Kidney (tissue), 13 donors: ENCODE measurements at regions not wholly inside any gene's neighbourhood (a gene's known extent, or its start where the extent isn't known, plus 50 kb on each side); places are given as distances from the start of the nearest gene placed in this dataset.

Experiments
- DNase-seq, 5 donors: peaks; one replicate each; pipeline ENCODE4 v3.0.0-alpha.2; 2013 to 2020
- FAIRE-seq: peaks from 2 replicates; lab custom pipeline; 2012; peaks lifted over from hg19 to GRCh38; lab: Jason Lieb, UNC
- H3K27ac ChIP-seq, 2 donors: one replicate each; pipeline ENCODE4 v1.7.0; 2013; ENCODE audit warnings: low read depth in 2 of 2, low read length in 2 of 2, inconsistent platforms in 1 of 2
- H3K27me3 ChIP-seq: one replicate; pipeline ENCODE4 v1.7.1; 2013; ENCODE audit warnings: low read length, inconsistent platforms; ENCODE audit not compliant: control insufficient read depth, insufficient read depth
- H3K36me3 ChIP-seq, 3 donors: one replicate each; pipeline versions ENCODE4 v1.7.0 to v1.7.1; 2013; ENCODE audit warnings: low read length in 3 of 3, control low read depth in 1 of 3, inconsistent platforms in 1 of 3; ENCODE audit not compliant: insufficient read depth in 3 of 3, control insufficient read depth in 2 of 3
- H3K4me1 ChIP-seq, 3 donors: one replicate each; pipeline versions ENCODE4 v1.7.0 to v1.7.1; 2013; ENCODE audit warnings: low read length in 3 of 3, inconsistent platforms in 1 of 3, low read depth in 1 of 3; ENCODE audit not compliant: control insufficient read depth in 2 of 3, insufficient read depth in 2 of 3
- H3K4me3 ChIP-seq, 3 donors: one replicate each; pipeline versions ENCODE4 v1.7.0 to v1.8.1; 2013; ENCODE audit warnings: low read length in 3 of 3, control low read depth in 1 of 3, inconsistent platforms in 1 of 3
- H3K9ac ChIP-seq, 3 donors: one replicate each; pipeline versions ENCODE4 v1.7.0 to v1.7.1; 2013; ENCODE audit warnings: low read length in 3 of 3, control low read depth in 1 of 3, inconsistent platforms in 1 of 3
- H3K9me3 ChIP-seq, 3 donors: one replicate each; pipeline versions ENCODE4 v1.7.0 to v1.7.1; 2013; ENCODE audit warnings: low read length in 3 of 3, control low read depth in 1 of 3, inconsistent platforms in 1 of 3; ENCODE audit not compliant: control insufficient read depth in 2 of 3, insufficient read depth in 1 of 3
- intact Hi-C: fragments of 100-400 bp; cut with DNase I; formaldehyde crosslinking; loops from one replicate; pipeline ENCODE4 v1.11.1; 2022
- TF ChIP-seq, protein P1 (sequence below): IDR thresholded peaks from 3 replicates; pipeline ENCODE4 v1.5.1; 2012; ENCODE audit warnings: mild to moderate bottlenecking, moderate library complexity, borderline replicate concordance; ENCODE audit not compliant: insufficient read depth; ENCODE audit errors: extremely low read depth
- donor health status: control.
- donor health status: control.
- donor health status: control.
- donor health status: control.
- donor health status: control.
- donor health status: DM: yes; HTN: yes; CAD: no.
- donor health status: Normal renal cell carcinoma (clear cell type).

DNA sequence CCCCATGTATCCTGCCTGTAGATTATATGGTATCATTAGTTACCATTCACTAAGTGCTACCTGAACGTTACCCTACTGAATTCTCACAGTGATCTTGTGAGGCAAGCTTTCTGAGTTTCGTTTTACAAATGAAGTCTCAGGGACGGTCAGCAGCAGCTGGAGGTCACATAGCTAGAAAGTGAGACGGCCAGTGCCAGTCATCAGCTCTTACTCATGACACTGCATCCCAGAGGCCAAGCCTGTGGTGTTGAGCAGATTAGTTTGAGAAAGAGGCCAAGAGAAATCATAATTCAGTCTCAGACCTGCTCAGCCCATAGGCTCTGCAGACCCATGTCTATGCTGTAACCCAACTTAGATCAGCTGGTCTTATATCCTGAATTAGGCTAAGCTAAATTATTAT is 95.7 kb upstream of the EGFLAM start:
- Histone ChIP-seq H3K36me3 (no peaks in the 10 kb centered on the region), H3K9me3 (no peaks in the 10 kb centered on the region), H3K27me3 (no peaks in the 10 kb centered on the region), H3K4me1 (no peaks in the 10 kb centered on the region), H3K9ac (no peak overlapping the region), H3K4me3 (no peak overlapping the region), H3K27ac (no peak overlapping the region)
- TF ChIP-seq, protein P1, sequence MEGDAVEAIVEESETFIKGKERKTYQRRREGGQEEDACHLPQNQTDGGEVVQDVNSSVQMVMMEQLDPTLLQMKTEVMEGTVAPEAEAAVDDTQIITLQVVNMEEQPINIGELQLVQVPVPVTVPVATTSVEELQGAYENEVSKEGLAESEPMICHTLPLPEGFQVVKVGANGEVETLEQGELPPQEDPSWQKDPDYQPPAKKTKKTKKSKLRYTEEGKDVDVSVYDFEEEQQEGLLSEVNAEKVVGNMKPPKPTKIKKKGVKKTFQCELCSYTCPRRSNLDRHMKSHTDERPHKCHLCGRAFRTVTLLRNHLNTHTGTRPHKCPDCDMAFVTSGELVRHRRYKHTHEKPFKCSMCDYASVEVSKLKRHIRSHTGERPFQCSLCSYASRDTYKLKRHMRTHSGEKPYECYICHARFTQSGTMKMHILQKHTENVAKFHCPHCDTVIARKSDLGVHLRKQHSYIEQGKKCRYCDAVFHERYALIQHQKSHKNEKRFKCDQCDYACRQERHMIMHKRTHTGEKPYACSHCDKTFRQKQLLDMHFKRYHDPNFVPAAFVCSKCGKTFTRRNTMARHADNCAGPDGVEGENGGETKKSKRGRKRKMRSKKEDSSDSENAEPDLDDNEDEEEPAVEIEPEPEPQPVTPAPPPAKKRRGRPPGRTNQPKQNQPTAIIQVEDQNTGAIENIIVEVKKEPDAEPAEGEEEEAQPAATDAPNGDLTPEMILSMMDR: no peak
- intact Hi-C loops: no loop called here
- DNase-seq (no peak), FAIRE-seq (no peak)

DNA sequence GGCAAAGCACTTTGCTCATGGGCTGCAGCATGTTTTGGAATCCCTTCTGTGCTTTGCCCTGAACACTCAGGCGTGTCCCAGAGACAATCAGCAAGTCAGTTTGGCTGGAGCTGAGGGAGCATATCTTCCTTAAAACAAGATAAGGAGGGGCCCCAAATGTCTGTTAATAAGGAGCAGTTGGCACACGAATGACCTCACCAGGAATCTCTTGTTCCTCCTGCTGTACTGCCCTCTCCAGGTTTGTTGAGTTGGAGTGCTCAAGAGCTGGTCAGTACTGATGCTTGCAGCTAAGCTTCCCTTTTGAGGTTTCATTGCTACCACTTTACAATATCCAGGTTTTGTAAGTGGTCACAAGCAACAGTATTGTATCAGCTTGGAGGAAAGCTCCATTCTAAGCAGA is 101.3 kb upstream of the EGFLAM start:
- H3K4me1 ChIP-seq: no peaks in the 10 kb centered on the region
- H3K9me3 ChIP-seq: no peaks in the 10 kb centered on the region
- H3K27me3 ChIP-seq: no peaks in the 10 kb centered on the region
- DNase-seq: no peak
- H3K36me3 ChIP-seq: no peaks in the 10 kb centered on the region
- TF ChIP-seq, protein P1: no peak
- H3K9ac ChIP-seq: no peak overlapping the region
- intact Hi-C loops: no loop called here
- H3K4me3 ChIP-seq: no peak overlapping the region
- H3K27ac ChIP-seq: no peak overlapping the region
- no peak for FAIRE-seq

DNA sequence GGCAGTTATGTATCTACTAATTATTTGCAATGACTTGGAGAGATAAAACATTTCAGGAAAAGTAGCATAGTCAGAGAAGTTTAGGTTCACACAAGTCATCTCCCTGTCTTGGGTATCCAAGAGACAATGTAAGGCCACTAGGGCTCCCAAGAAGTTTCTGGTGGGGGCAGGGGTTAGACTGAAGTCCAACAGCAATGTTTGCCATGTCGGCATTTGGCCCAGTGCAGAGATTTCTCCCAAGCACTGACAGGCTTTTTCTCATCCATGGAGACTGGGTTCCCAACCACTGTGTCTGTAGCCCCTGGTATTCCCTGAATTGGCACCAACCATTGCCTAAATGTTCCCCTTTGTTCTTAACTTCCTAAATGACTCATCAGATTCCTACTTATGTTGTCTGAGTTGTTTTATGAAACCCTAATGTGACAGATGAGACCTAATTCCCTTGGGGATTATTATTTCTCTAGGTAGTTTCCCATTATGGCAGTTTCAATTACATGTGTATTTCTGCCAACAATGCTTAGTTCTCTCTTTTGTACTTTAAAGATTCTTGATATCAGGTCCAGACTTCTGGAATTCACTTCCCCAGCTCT is 103.6 kb upstream of the EGFLAM start:
- Histone ChIP-seq H3K4me3 (no peak overlapping the region), H3K27me3 (no peaks in the 10 kb centered on the region), H3K27ac (no peak overlapping the region), H3K36me3 (no peaks in the 10 kb centered on the region), H3K9me3 (no peaks in the 10 kb centered on the region), H3K9ac (no peak overlapping the region), H3K4me1 (no peaks in the 10 kb centered on the region)
- TF ChIP-seq, protein P1: no peak
- DNase-seq: no peak
- intact Hi-C loops: no loop called here
- no peak for FAIRE-seq

DNA sequence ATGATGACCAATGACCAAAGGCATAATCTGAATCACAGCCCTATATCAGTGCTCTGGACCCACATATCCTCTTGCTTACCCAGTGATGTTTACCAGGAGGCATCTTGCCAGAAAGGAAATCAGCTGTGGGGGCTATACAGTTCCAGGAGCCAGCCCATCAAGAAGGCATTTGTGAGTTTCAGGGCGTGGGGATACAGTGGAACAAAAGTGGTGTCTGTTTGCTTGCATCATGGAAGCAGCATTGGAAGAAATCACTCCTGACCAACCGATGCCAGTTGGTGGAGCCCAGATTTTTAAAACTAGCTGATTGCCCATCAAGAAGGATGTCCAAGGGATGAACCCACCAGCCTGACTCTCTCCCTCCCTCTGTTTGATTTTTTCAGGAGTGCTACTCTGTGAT is 106.5 kb upstream of the EGFLAM start:
- H3K36me3 ChIP-seq: no peaks in the 10 kb centered on the region
- H3K9me3 ChIP-seq: no peaks in the 10 kb centered on the region
- TF ChIP-seq, protein P1: no peak
- H3K9ac ChIP-seq: no peak overlapping the region
- intact Hi-C loops: no loop called here
- no peaks in the 10 kb centered on the region for H3K4me1 ChIP-seq
- no peak overlapping the region for H3K4me3 ChIP-seq
- DNase-seq: no peak
- H3K27ac ChIP-seq: no peak overlapping the region
- no peaks in the 10 kb centered on the region for H3K27me3 ChIP-seq
- FAIRE-seq: no peak
